HFF-Myc (cell line): ENCODE measurements at regions not wholly inside any gene's neighbourhood (a gene's known extent, or its start where the extent isn't known, plus 50 kb on each side); places are given as distances from the start of the nearest gene placed in this dataset.

Source experiments
- DNase-seq: peaks from one replicate; pipeline ENCODE4 v3.0.0-alpha.2; 2011; ENCODE audit warnings: low read depth; ENCODE audit errors: extremely low read depth
- H3K4me3 ChIP-seq: replicated peaks from 2 replicates; pipeline ENCODE4 v1.5.1; 2011; ENCODE audit warnings: low read depth, mild to moderate bottlenecking, control low read depth, low read length
- CTCF ChIP-seq: IDR thresholded peaks from 2 replicates; pipeline ENCODE4 v1.5.1; 2012; ENCODE audit warnings: mild to moderate bottlenecking, low read depth, low read length, control low read depth; ENCODE audit errors: missing control alignments

- H3K4me3 ChIP-seq = no peak overlapping the region
- DNase-seq = no peak
- no peak for TF ChIP-seq CTCF
These were observed 834.0 kb downstream of the C4orf33 start for GRCh38 chr4:129929984-129930383.

- no peak overlapping the region for H3K4me3 ChIP-seq
- TF ChIP-seq CTCF = no peak
- no peak for DNase-seq
These were observed 854.3 kb downstream of the C4orf33 start for GRCh38 chr4:129950217-129950616.

GRCh38 chr4:129966175-129966574 is 870.2 kb downstream of the C4orf33 start:
- no peak overlapping the region for H3K4me3 ChIP-seq
- TF ChIP-seq CTCF = no peak

GRCh38 chr4:129968366-129968765 is 872.4 kb downstream of the C4orf33 start:
- no peak overlapping the region for H3K4me3 ChIP-seq
- no peak for TF ChIP-seq CTCF
- DNase-seq = no peak

More at GRCh38 chr4:129966175-129966574, 870.2 kb downstream of the C4orf33 start:
- DNase-seq = no peak

GRCh38 chr4:129968778-129969177 is 872.8 kb downstream of the C4orf33 start:
- TF ChIP-seq CTCF = no peak
- DNase-seq = no peak
- H3K4me3 ChIP-seq = no peak overlapping the region

- no peak overlapping the region for H3K4me3 ChIP-seq
- DNase-seq = no peak
- no peak for TF ChIP-seq CTCF
These were observed 874.8 kb downstream of the C4orf33 start for GRCh38 chr4:129970801-129971200.

- TF ChIP-seq CTCF = no peak
- no peak overlapping the region for H3K4me3 ChIP-seq
- DNase-seq = no peak
These were observed 875.5 kb downstream of the C4orf33 start for GRCh38 chr4:129971419-129971818.
